ENCODE measurements at regions not wholly inside any gene's neighbourhood (a gene's known extent, or its start where the extent isn't known, plus 50 kb on each side); places are given as distances from the start of the nearest gene placed in this dataset.

- H3K36me3 Mint-ChIP-seq, result no peaks in the 10 kb centered on the region
- H3K4me3 Mint-ChIP-seq, result no peak overlapping the region
- peaks cover 1% of the 10 kb centered on the region for H3K9me3 Mint-ChIP-seq
- DNase-seq, result no peak
- H3K27me3 Mint-ChIP-seq, result no peaks in the 10 kb centered on the region
- H3K4me1 Mint-ChIP-seq, result no peaks in the 10 kb centered on the region
- no peak overlapping the region for H3K27ac Mint-ChIP-seq
- CTCF ChIA-PET, result no interaction called here
These were observed 171.4 kb downstream of the PTN start for GRCh38 chr7:137172105-137172590.

- no peak overlapping the region for H3K27ac Mint-ChIP-seq
- CTCF ChIA-PET, result no interaction called here
- H3K36me3 Mint-ChIP-seq, result no peaks in the 10 kb centered on the region
- DNase-seq, result no peak
- H3K4me3 Mint-ChIP-seq, result no peak overlapping the region
- no peaks in the 10 kb centered on the region for H3K27me3 Mint-ChIP-seq
- no peaks in the 10 kb centered on the region for H3K4me1 Mint-ChIP-seq
- no peaks in the 10 kb centered on the region for H3K9me3 Mint-ChIP-seq
These were observed 174.2 kb downstream of the PTN start for GRCh38 chr7:137169282-137169698.

- no peaks in the 10 kb centered on the region for H3K9me3 Mint-ChIP-seq
- H3K27ac Mint-ChIP-seq, result no peak overlapping the region
- DNase-seq, result no peak
- CTCF ChIA-PET, result no interaction called here
- H3K36me3 Mint-ChIP-seq, result no peaks in the 10 kb centered on the region
- no peak overlapping the region for H3K4me3 Mint-ChIP-seq
- no peaks in the 10 kb centered on the region for H3K27me3 Mint-ChIP-seq
- H3K4me1 Mint-ChIP-seq, result no peaks in the 10 kb centered on the region
These were observed 175.9 kb downstream of the PTN start for GRCh38 chr7:137167609-137168008.

GRCh38 chr7:137166363-137166762 is 177.2 kb downstream of the PTN start:
- H3K27me3 Mint-ChIP-seq, result no peaks in the 10 kb centered on the region
- no peak for DNase-seq
- no peak overlapping the region for H3K4me3 Mint-ChIP-seq
- no peaks in the 10 kb centered on the region for H3K4me1 Mint-ChIP-seq
- H3K27ac Mint-ChIP-seq, result no peak overlapping the region
- H3K9me3 Mint-ChIP-seq, result peaks cover 2% of the 10 kb centered on the region
- CTCF ChIA-PET, result no interaction called here
- H3K36me3 Mint-ChIP-seq, result no peaks in the 10 kb centered on the region

- Mint-ChIP-seq H3K36me3 (no peaks in the 10 kb centered on the region), H3K9me3 (peaks cover 7% of the 10 kb centered on the region), H3K27me3 (no peaks in the 10 kb centered on the region), H3K27ac (no peak overlapping the region), H3K4me3 (no peak overlapping the region), H3K4me1 (no peaks in the 10 kb centered on the region)
- CTCF ChIA-PET, result no interaction called here
- no peak for DNase-seq
These were observed 177.7 kb downstream of the PTN start for GRCh38 chr7:137165786-137166185.

GRCh38 chr7:137165241-137165640 is 178.3 kb downstream of the PTN start:
- DNase-seq, result no peak
- no peak overlapping the region for H3K27ac Mint-ChIP-seq
- peaks cover 8% of the 10 kb centered on the region for H3K9me3 Mint-ChIP-seq
- CTCF ChIA-PET, result no interaction called here
- no peaks in the 10 kb centered on the region for H3K36me3 Mint-ChIP-seq
- H3K27me3 Mint-ChIP-seq, result no peaks in the 10 kb centered on the region
- no peak overlapping the region for H3K4me3 Mint-ChIP-seq
- no peaks in the 10 kb centered on the region for H3K4me1 Mint-ChIP-seq

GRCh38 chr7:137164251-137164650 is 179.3 kb downstream of the PTN start:
- Mint-ChIP-seq H3K27ac (no peak overlapping the region), H3K9me3 (peaks cover 8% of the 10 kb centered on the region), H3K4me1 (no peaks in the 10 kb centered on the region), H3K4me3 (no peak overlapping the region), H3K27me3 (no peaks in the 10 kb centered on the region), H3K36me3 (no peaks in the 10 kb centered on the region)
- CTCF ChIA-PET, result no interaction called here
- no peak for DNase-seq

- H3K27ac Mint-ChIP-seq, result no peak overlapping the region
- H3K27me3 Mint-ChIP-seq, result no peaks in the 10 kb centered on the region
- no peak for DNase-seq
- CTCF ChIA-PET, result interaction anchor here (0.8 kb wide), 1 partner anchor 749 kb away, joined by 3 read pairs; no protein-coding TSS in a partner anchor
- no peak overlapping the region for H3K4me3 Mint-ChIP-seq
- no peaks in the 10 kb centered on the region for H3K36me3 Mint-ChIP-seq
- peaks cover 8% of the 10 kb centered on the region for H3K9me3 Mint-ChIP-seq
- H3K4me1 Mint-ChIP-seq, result no peaks in the 10 kb centered on the region
These were observed 183.3 kb downstream of the PTN start for GRCh38 chr7:137160236-137160635.

GRCh38 chr7:137157256-137157655 is 186.3 kb downstream of the PTN start:
- Mint-ChIP-seq H3K27me3 (no peaks in the 10 kb centered on the region), H3K4me1 (no peaks in the 10 kb centered on the region), H3K36me3 (no peaks in the 10 kb centered on the region), H3K27ac (no peak overlapping the region), H3K4me3 (no peak overlapping the region), H3K9me3 (peaks cover 6% of the 10 kb centered on the region)
- CTCF ChIA-PET, result no interaction called here
- DNase-seq, result no peak

- no peak for DNase-seq
- H3K36me3 Mint-ChIP-seq, result no peaks in the 10 kb centered on the region
- CTCF ChIA-PET, result no interaction called here
- H3K4me1 Mint-ChIP-seq, result no peaks in the 10 kb centered on the region
- peaks cover 2% of the 10 kb centered on the region for H3K9me3 Mint-ChIP-seq
- H3K27me3 Mint-ChIP-seq, result no peaks in the 10 kb centered on the region
- H3K4me3 Mint-ChIP-seq, result no peak overlapping the region
- H3K27ac Mint-ChIP-seq, result no peak overlapping the region
These were observed 191.9 kb downstream of the PTN start for GRCh38 chr7:137151690-137152052.

GRCh38 chr7:137151041-137151689 is 192.4 kb downstream of the PTN start:
- H3K9me3 Mint-ChIP-seq, result peaks cover 4% of the 10 kb centered on the region
- CTCF ChIA-PET, result no interaction called here
- H3K4me1 Mint-ChIP-seq, result no peaks in the 10 kb centered on the region
- H3K27ac Mint-ChIP-seq, result no peak overlapping the region
- no peak for DNase-seq
- no peaks in the 10 kb centered on the region for H3K36me3 Mint-ChIP-seq
- no peaks in the 10 kb centered on the region for H3K27me3 Mint-ChIP-seq
- no peak overlapping the region for H3K4me3 Mint-ChIP-seq

GRCh38 chr7:137147338-137147720 is 196.2 kb downstream of the PTN start:
- no peaks in the 10 kb centered on the region for H3K4me1 Mint-ChIP-seq
- no peaks in the 10 kb centered on the region for H3K27me3 Mint-ChIP-seq
- CTCF ChIA-PET, result no interaction called here
- DNase-seq, result no peak
- peaks cover 5% of the 10 kb centered on the region for H3K9me3 Mint-ChIP-seq
- H3K4me3 Mint-ChIP-seq, result no peak overlapping the region
- H3K27ac Mint-ChIP-seq, result no peak overlapping the region
- no peaks in the 10 kb centered on the region for H3K36me3 Mint-ChIP-seq

GRCh38 chr7:137146552-137147337 is 196.8 kb downstream of the PTN start:
- Mint-ChIP-seq H3K36me3 (no peaks in the 10 kb centered on the region), H3K4me3 (no peak overlapping the region), H3K27ac (no peak overlapping the region), H3K9me3 (peaks cover 5% of the 10 kb centered on the region), H3K4me1 (no peaks in the 10 kb centered on the region), H3K27me3 (no peaks in the 10 kb centered on the region)
- no peak for DNase-seq
- CTCF ChIA-PET, result no interaction called here

GRCh38 chr7:137146012-137146455 is 197.5 kb downstream of the PTN start:
- Mint-ChIP-seq H3K4me3 (no peak overlapping the region), H3K9me3 (peaks cover 5% of the 10 kb centered on the region), H3K36me3 (no peaks in the 10 kb centered on the region), H3K27ac (no peak overlapping the region), H3K27me3 (no peaks in the 10 kb centered on the region), H3K4me1 (no peaks in the 10 kb centered on the region)
- CTCF ChIA-PET, result no interaction called here
- DNase-seq, result no peak

GRCh38 chr7:137142376-137142775 is 201.2 kb downstream of the PTN start:
- Mint-ChIP-seq H3K27me3 (no peaks in the 10 kb centered on the region), H3K4me3 (no peak overlapping the region), H3K27ac (no peak overlapping the region), H3K4me1 (no peaks in the 10 kb centered on the region), H3K9me3 (peaks cover 8% of the 10 kb centered on the region), H3K36me3 (no peaks in the 10 kb centered on the region)
- no peak for DNase-seq
- CTCF ChIA-PET, result no interaction called here

Measured in activated naive CD4-positive, alpha-beta T cell treated with anti-CD3 and anti-CD28 coated beads, Interleukin-2, amount 10 ng/mL, durations not matched to agents 7 days and 5 days (primary cell).